ENCODE measurements at regions not wholly inside any gene's neighbourhood (a gene's known extent, or its start where the extent isn't known, plus 50 kb on each side); places are given as distances from the start of the nearest gene placed in this dataset.

GRCh38 chr9:129357773-129358245, 179.7 kb upstream of the IER5L start:
- ATAC-seq (ENCODE audit: low read depth): no peak
- H3K4me1 ChIP-seq (ENCODE audit: control insufficient read depth, insufficient read depth, low read length): peaks cover 5% of the 10 kb centered on the region; the same call in 1 of the 2 replicates
- POLR2A ChIA-PET (ENCODE audit: unreplicated experiment): no interaction called here
- peaks cover 3% of the 10 kb centered on the region; the same call in 1 of the 2 replicates for H3K9me1 ChIP-seq (ENCODE audit: insufficient read depth, low read length)
- H3K4ac ChIP-seq (ENCODE audit: low read depth, low read length): no peak overlapping the region
- H3K27ac ChIP-seq (ENCODE audit: insufficient read depth, low read length): no peak overlapping the region
- no peak overlapping the region for H3K4me3 ChIP-seq (ENCODE audit: insufficient read depth, low read depth, low read length)
- H2BK120ac ChIP-seq (ENCODE audit: low read depth, low read length): no peak overlapping the region
- H2AK5ac ChIP-seq (ENCODE audit: low read depth, low read length): no peak overlapping the region
- no peaks in the 10 kb centered on the region for H3K79me1 ChIP-seq (ENCODE audit: low read depth in 1 of 2, low read length in 2 of 2)
- H3K14ac ChIP-seq (replicated peaks; ENCODE audit: low read depth, low read length): no peak overlapping the region
- 100% methylated on average over 1 of the region's 6 CpGs; no CpG with 5 or more reads in 1 of the 2 experiments for WGBS, 2 experiments (ENCODE audit: extremely low coverage in 2 of 2, insufficient read length in 1 of 2)
- TF ChIP-seq CTCF (conservative IDR thresholded peaks at IDR 0.05; ENCODE audit: low read depth, low read length) (no peak), NFE2L2 (IDR thresholded peaks at IDR 0.05; ENCODE audit: low read depth, low read length) (no peak), CEBPB (IDR thresholded peaks at IDR 0.05; ENCODE audit: low read depth, low read length) (no peak)
- dilution Hi-C loops (cut with HindIII; ENCODE audit: low sequenced_read_pairs, unreplicated experiment) (no loop called here), in situ Hi-C loops (cut with MboI; ENCODE audit: low sequenced_read_pairs) (no loop called here), intact Hi-C loops (cut with micrococcal nuclease) (no loop called here)
- H3K56ac ChIP-seq (ENCODE audit: extremely low read depth, insufficient read depth, low read length): no peak overlapping the region
- no peak overlapping the region for H4K8ac ChIP-seq (ENCODE audit: low read depth in 2 of 2, low read length in 2 of 2)
- CTCF ChIA-PET: no interaction called here
- H2BK5ac ChIP-seq (ENCODE audit: low read depth, low read length, poor library complexity, severe bottlenecking): no peak overlapping the region
- no peak overlapping the region for H2AK9ac ChIP-seq (replicated peaks; ENCODE audit: low read depth, low read length, poor library complexity)
- no peak overlapping the region for H3K23ac ChIP-seq (ENCODE audit: low read depth, low read length)
- no peak overlapping the region for H3K4me2 ChIP-seq (ENCODE audit: low read depth, low read length)
- H3K27me3 ChIP-seq (ENCODE audit: control insufficient read depth, insufficient read depth, low read length): no peaks in the 10 kb centered on the region
- H3K18ac ChIP-seq (ENCODE audit: low read depth, low read length): no peak overlapping the region
- DNase-seq: no peak
- no peak overlapping the region for H4K91ac ChIP-seq (ENCODE audit: insufficient read depth, low read depth, low read length)
- no peak overlapping the region for H2AFZ ChIP-seq (replicated peaks; ENCODE audit: low read length, poor library complexity)
- peaks cover 7% of the 10 kb centered on the region for H3K9me3 ChIP-seq (ENCODE audit: control insufficient read depth, insufficient read depth, low read length)
- no peak overlapping the region for H2BK20ac ChIP-seq (ENCODE audit: low read depth, low read length)
- H3K36me3 ChIP-seq (ENCODE audit: control insufficient read depth, insufficient read depth, low read length): no peaks in the 10 kb centered on the region
- H4K20me1 ChIP-seq (ENCODE audit: insufficient read depth, low read length): no peaks in the 10 kb centered on the region
- no peak overlapping the region for H2BK15ac ChIP-seq (ENCODE audit: low read depth, low read length)
- no peak overlapping the region for H3K9ac ChIP-seq (ENCODE audit: low read depth, low read length)
- H4K5ac ChIP-seq (ENCODE audit: low read depth, low read length): no peak overlapping the region
- no TSS peak for BruUV-seq (replicated peaks)
